HepG2 (cell line): ENCODE measurements at regions not wholly inside any gene's neighbourhood (a gene's known extent, or its start where the extent isn't known, plus 50 kb on each side); places are given as distances from the start of the nearest gene placed in this dataset.

Experiments
- ARID4A ChIP-seq: sonication (generic); formaldehyde crosslinking; IDR thresholded peaks from 2 replicates; pipeline ENCODE4 v1.5.0; 2020; ENCODE audit warnings: mild to moderate bottlenecking, missing genetic modification reagents, borderline replicate concordance
- HDAC1 ChIP-seq: sonication (generic); formaldehyde crosslinking; IDR thresholded peaks from 2 replicates; pipeline ENCODE4 v1.5.1; 2020; ENCODE audit warnings: mild to moderate bottlenecking, missing genetic modification reagents
- KMT2B ChIP-seq: IDR thresholded peaks from 2 replicates; pipeline ENCODE4 v1.6.1; 2016; ENCODE audit warnings: missing genetic modification reagents, missing compliant biosample characterization
- TF ChIP-seq, protein P1 (sequence below), 2 experiments: sonication (generic) in 1 of 2; formaldehyde crosslinking in 1 of 2; IDR thresholded peaks; 2 replicates each; pipeline versions ENCODE4 v1.4.0 to v1.6.1; 2018 to 2020; ENCODE audit warnings: missing genetic modification reagents in 2 of 2, borderline replicate concordance in 1 of 2, low read depth in 1 of 2, mild to moderate bottlenecking in 1 of 2, missing biosample characterization in 1 of 2
- TF ChIP-seq, protein P2 (sequence below): sonication (generic); formaldehyde crosslinking; IDR thresholded peaks from 2 replicates; pipeline ENCODE4; 2020; ENCODE audit warnings: missing genetic modification reagents, mild to moderate bottlenecking, borderline replicate concordance

- TF ChIP-seq, protein P1, sequence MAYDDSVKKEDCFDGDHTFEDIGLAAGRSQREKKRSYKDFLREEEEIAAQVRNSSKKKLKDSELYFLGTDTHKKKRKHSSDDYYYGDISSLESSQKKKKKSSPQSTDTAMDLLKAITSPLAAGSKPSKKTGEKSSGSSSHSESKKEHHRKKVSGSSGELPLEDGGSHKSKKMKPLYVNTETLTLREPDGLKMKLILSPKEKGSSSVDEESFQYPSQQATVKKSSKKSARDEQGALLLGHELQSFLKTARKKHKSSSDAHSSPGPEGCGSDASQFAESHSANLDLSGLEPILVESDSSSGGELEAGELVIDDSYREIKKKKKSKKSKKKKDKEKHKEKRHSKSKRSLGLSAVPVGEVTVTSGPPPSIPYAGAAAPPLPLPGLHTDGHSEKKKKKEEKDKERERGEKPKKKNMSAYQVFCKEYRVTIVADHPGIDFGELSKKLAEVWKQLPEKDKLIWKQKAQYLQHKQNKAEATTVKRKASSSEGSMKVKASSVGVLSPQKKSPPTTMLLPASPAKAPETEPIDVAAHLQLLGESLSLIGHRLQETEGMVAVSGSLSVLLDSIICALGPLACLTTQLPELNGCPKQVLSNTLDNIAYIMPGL (CRISPR knock-in tag; IDR thresholded peaks at IDR 0.05; ENCODE audit: borderline replicate concordance in 1 of 2, low read depth in 1 of 2) = peak in 1 of 2 experiments; percentile 59; a peak in 1 of 4 replicates
- TF ChIP-seq HDAC1 (CRISPR knock-in tag) = peak; percentile 6; the same call in 1 of the 2 replicates
- TF ChIP-seq KMT2B = 0 out of 2 replicates have a peak, but pooled peaks have one; percentile 5
- peak; percentile 52; the same call in 1 of the 2 replicates for TF ChIP-seq ARID4A
- TF ChIP-seq, protein P2, sequence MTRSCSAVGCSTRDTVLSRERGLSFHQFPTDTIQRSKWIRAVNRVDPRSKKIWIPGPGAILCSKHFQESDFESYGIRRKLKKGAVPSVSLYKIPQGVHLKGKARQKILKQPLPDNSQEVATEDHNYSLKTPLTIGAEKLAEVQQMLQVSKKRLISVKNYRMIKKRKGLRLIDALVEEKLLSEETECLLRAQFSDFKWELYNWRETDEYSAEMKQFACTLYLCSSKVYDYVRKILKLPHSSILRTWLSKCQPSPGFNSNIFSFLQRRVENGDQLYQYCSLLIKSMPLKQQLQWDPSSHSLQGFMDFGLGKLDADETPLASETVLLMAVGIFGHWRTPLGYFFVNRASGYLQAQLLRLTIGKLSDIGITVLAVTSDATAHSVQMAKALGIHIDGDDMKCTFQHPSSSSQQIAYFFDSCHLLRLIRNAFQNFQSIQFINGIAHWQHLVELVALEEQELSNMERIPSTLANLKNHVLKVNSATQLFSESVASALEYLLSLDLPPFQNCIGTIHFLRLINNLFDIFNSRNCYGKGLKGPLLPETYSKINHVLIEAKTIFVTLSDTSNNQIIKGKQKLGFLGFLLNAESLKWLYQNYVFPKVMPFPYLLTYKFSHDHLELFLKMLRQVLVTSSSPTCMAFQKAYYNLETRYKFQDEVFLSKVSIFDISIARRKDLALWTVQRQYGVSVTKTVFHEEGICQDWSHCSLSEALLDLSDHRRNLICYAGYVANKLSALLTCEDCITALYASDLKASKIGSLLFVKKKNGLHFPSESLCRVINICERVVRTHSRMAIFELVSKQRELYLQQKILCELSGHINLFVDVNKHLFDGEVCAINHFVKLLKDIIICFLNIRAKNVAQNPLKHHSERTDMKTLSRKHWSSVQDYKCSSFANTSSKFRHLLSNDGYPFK (CRISPR knock-in tag) = peak; percentile 60; the same call in 1 of the 2 replicates
Measured at GRCh38 chr1:826808-827207, 96.9 kb upstream of the SAMD11 start (continued).
